ENCODE measurements at regions not wholly inside any gene's neighbourhood (a gene's known extent, or its start where the extent isn't known, plus 50 kb on each side); places are given as distances from the start of the nearest gene placed in this dataset.
"Not testable (repeated sequence)": the region's sequence is repeated elsewhere in the genome, so short reads cannot be mapped to it uniquely, and the experiment has no call there.

DNA sequence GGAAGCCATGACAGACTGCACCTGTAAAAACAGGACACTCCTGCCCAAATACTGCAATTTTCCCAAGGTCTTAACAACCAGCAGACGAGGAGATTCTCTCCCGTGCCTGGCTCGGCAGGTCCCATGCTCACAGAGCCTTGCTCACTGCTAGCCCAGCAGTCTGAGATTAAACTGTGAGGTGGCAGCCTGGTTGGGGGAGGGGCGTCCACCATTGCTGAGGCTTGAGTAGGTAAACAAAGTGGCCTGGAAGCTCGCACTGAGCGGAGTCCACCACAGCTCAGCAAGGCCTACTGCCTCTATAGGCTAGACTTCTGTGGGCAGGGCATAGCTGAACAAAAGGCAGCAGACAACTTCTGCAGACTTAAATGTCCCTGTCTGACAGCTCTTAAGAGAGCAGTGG lies 80.3 kb downstream of the ANXA5 start:
- H3K9me3 ChIP-seq; H3K36me3 ChIP-seq; H3K4me3 ChIP-seq; H3K4me1 ChIP-seq; intact Hi-C loops (cut with DNase I); H3K27ac ChIP-seq (replicated peaks in 1 of 4); DNase-seq (ENCODE audit: extremely low spot score); H3K27me3 ChIP-seq: not testable (repeated sequence)
- 80% methylated on average over 5 of the region's 6 CpGs for WGBS

DNA sequence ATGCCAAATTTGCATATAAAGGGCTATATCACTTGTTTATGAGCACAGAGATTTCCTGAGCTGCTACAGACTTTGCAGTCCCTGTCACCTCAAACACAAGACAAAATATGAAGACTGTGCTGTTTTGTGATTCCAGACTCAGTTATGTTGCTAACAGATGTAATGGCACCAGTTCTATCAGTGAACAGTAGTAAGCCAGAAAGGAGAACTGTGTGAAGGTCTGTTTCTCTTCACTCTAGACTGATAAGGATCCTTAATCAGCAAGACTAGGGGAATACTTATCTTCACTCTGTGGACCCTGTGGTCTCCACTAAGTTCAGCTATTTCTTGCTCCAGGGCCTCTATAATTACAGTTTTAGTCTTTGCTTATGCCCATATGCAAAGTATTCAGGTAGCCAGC lies 82.7 kb downstream of the ANXA5 start:
- Histone ChIP-seq H3K4me1 (no peaks in the 10 kb centered on the region), H3K36me3 (no peaks in the 10 kb centered on the region), H3K27me3 (no peaks in the 10 kb centered on the region), H3K27ac (replicated peaks in 1 of 4) (no peak overlapping the region), H3K4me3 (no peak overlapping the region), H3K9me3 (no peaks in the 10 kb centered on the region)
- DNase-seq (ENCODE audit: extremely low spot score) = no peak
- intact Hi-C loops (cut with DNase I) = no loop called here
- TF ChIP-seq POLR2AphosphoS5 (IDR thresholded peaks at IDR 0.05) (no peak), EP300 (IDR thresholded peaks at IDR 0.05) (no peak), POLR2A (IDR thresholded peaks at IDR 0.05; ENCODE audit: low read depth) (no peak)
- TF ChIP-seq, protein P1, sequence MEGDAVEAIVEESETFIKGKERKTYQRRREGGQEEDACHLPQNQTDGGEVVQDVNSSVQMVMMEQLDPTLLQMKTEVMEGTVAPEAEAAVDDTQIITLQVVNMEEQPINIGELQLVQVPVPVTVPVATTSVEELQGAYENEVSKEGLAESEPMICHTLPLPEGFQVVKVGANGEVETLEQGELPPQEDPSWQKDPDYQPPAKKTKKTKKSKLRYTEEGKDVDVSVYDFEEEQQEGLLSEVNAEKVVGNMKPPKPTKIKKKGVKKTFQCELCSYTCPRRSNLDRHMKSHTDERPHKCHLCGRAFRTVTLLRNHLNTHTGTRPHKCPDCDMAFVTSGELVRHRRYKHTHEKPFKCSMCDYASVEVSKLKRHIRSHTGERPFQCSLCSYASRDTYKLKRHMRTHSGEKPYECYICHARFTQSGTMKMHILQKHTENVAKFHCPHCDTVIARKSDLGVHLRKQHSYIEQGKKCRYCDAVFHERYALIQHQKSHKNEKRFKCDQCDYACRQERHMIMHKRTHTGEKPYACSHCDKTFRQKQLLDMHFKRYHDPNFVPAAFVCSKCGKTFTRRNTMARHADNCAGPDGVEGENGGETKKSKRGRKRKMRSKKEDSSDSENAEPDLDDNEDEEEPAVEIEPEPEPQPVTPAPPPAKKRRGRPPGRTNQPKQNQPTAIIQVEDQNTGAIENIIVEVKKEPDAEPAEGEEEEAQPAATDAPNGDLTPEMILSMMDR (IDR thresholded peaks at IDR 0.05) = no peak

DNA sequence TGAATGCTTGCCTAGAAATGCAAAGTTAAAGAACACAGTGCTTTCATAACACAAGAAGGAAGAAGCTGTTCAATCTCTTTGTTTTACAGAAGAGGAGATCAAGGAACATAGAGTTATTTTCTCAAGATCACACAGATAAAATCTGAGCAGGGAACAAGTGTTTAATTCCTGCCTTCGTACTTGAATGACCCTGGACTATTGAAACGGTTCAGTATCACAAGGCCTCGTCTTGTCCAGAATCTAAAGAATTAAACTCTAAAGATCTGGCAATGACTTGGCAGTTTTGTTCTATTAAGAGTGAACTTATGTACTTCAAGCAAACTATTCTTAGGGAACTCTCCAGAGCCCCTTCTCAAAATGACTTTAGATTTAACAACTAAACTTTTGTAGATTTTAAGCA lies 97.7 kb downstream of the ANXA5 start:
- no peak for DNase-seq (ENCODE audit: extremely low spot score)
- H3K27ac ChIP-seq (replicated peaks in 1 of 4) = peak overlapping the region in 1 of 4 donors; percentile 22
- H3K4me1 ChIP-seq = peaks cover 0 to 4% (median 0%) of the 10 kb centered on the region in 4 donors
- H3K27me3 ChIP-seq = no peaks in the 10 kb centered on the region
- no peak overlapping the region for H3K4me3 ChIP-seq
- H3K9me3 ChIP-seq = no peaks in the 10 kb centered on the region
- 20% methylated on average over 3 of the region's 3 CpGs for WGBS
- intact Hi-C loops (cut with DNase I) = no loop called here
- H3K36me3 ChIP-seq = no peaks in the 10 kb centered on the region
- TF ChIP-seq EP300 (IDR thresholded peaks at IDR 0.05) (no peak), POLR2AphosphoS5 (IDR thresholded peaks at IDR 0.05) (no peak), POLR2A (IDR thresholded peaks at IDR 0.05; ENCODE audit: low read depth) (no peak)
- TF ChIP-seq, protein P1 (IDR thresholded peaks at IDR 0.05) = no peak

DNA sequence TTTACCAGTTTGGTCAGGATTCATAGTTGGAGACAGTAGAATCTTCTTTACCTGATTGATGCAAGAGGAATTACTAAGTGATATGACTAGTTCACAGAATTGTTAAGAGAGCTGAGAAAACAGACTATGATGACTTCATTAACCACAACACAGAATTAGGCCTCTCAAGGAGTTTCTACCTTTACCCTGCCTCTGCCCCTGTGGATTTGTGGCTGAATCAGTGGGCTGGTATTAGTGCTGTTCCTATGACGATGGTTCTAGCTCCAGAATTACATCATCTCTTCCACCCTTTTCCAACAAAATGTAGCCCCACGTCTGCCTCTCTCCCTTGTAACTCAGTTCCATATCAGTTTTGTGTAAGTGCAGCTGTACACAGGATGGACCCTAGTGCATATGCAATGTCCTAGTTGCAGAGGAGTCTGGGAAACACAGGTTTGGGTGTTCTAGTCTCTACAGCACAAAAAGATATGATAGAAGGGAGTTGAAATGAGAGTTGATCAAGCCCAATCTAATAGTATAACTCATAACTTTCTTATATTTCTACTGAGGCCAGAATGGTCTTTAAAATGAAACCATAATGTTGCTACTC lies 99.3 kb downstream of the ANXA5 start:
- WGBS = 53% methylated on average over 2 of the region's 2 CpGs
- H3K9me3 ChIP-seq = no peaks in the 10 kb centered on the region
- intact Hi-C loops (cut with DNase I) = no loop called here

DNA sequence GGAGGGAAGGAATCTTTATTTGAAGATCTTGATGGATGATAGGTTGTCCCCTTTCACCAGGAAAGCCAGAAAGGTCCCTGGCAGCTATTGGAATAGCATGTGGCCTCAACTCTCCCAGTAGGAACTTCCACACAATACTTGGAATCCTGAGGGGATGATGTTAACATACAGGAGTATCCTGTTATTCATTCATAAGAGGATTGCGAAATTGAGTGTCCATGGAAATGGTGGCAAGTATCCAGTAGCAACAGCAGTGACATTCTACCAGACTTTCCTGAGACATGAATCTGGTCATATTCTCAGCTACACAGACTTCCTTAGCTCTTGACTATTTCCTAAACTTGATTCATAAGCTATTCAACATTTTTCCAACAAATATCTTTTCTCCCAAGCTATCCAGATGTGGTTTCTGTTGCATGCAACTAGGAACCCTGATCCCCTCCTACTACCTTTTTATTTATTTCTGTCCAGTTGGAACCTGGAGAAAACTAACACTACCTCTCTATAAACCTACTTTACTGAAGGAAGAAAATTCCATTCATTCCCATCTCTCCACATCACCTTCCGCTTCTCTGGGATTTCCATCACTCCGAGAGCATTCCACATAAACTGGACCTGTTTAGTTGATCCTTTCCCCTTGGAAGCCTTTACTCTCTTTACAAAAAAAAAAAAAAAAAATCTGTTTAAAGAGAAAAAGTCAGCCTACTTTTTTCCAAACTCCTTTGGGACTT lies 101.8 kb downstream of the ANXA5 start:
- DNase-seq (ENCODE audit: extremely low spot score) = no peak
- no peaks in the 10 kb centered on the region for H3K9me3 ChIP-seq
- WGBS = 80% methylated on average over 3 of the region's 3 CpGs
- peaks cover 0 to 4% (median 0%) of the 10 kb centered on the region in 4 donors for H3K4me1 ChIP-seq
- TF ChIP-seq POLR2A (IDR thresholded peaks at IDR 0.05; ENCODE audit: low read depth) (no peak), POLR2AphosphoS5 (IDR thresholded peaks at IDR 0.05) (peak; percentile 16 to 21)
- H3K36me3 ChIP-seq = no peaks in the 10 kb centered on the region
- peak overlapping the region in 2 of 4 donors; percentile 17 to 25 for H3K27ac ChIP-seq (replicated peaks in 1 of 4)
- no peak overlapping the region for H3K4me3 ChIP-seq
- H3K27me3 ChIP-seq = no peaks in the 10 kb centered on the region
- intact Hi-C loops (cut with DNase I) = no loop called here

More for the DNA sequence above, 99.3 kb downstream of the ANXA5 start:
- no peak overlapping the region for H3K4me3 ChIP-seq
- H3K27ac ChIP-seq (replicated peaks in 1 of 4) = no peak overlapping the region
- peaks cover 0 to 4% (median 0%) of the 10 kb centered on the region in 4 donors for H3K4me1 ChIP-seq
- no peaks in the 10 kb centered on the region for H3K27me3 ChIP-seq
- DNase-seq (ENCODE audit: extremely low spot score) = no peak
- no peaks in the 10 kb centered on the region for H3K36me3 ChIP-seq
- TF ChIP-seq POLR2A (IDR thresholded peaks at IDR 0.05; ENCODE audit: low read depth) (no peak), POLR2AphosphoS5 (IDR thresholded peaks at IDR 0.05) (no peak), EP300 (IDR thresholded peaks at IDR 0.05) (no peak)
- TF ChIP-seq, protein P1 (IDR thresholded peaks at IDR 0.05) = no peak

Data from esophagus muscularis mucosa (tissue), 4 donors.